NCI-H2227 treated with DMSO at 0.1 percent for 48 hours (cell line): ENCODE measurements at regions not wholly inside any gene's neighbourhood (a gene's known extent, or its start where the extent isn't known, plus 50 kb on each side); places are given as distances from the start of the nearest gene placed in this dataset.
A peak's percentile ranks its signal among the peaks of the same experiment; 100 is the strongest.
"Not testable (repeated sequence)": the region's sequence is repeated elsewhere in the genome, so short reads cannot be mapped to it uniquely, and the experiment has no call there.

Experiments
- DNase-seq: peaks from one replicate; lab custom pipeline; 2025; lab: John Stamatoyannopoulos, UW

- no peak for DNase-seq
Observed at GRCh38 chr3:150300852-150301517, 107.1 kb upstream of the TSC22D2 start.

DNA sequence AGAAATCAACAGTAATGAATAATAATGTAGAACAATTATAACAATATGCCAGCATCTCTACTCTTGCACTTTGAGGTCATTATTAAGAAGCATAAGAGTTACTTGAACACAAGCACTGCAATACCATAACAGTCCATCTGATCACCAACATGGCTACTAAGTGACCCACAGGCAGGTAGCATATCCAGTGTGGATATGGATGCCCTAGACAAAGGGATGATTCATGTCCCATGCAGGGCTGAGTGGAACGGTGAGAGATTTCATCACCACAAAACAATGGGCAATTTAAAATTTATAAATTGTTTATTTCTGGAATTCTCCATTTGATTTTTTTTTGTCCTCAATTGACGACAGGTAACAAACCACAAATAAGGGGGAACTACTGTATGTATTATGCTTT is 107.7 kb upstream of the TSC22D2 start:
- DNase-seq = no peak

GRCh38 chr3:150299201-150299600 is 108.9 kb upstream of the TSC22D2 start:
- no peak for DNase-seq

DNA sequence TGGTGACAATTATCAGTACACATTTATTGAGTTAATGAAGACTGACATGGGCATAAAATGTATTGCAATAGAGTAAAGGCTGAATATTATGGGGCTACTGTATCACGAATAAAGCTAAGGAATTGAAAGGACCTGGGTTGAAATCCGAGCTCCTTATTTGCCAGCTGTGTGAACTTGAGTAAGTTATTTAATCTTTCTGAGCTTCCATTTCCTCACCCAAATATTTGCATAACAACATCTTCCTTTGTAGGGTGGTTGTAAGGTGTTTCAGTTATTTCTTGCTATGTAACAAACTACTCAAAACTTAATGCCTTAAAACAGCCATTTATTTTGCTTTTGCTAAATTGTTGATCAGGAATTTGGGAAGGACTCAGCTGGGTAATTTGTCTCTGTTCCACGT is 111.1 kb upstream of the TSC22D2 start:
- no peak for DNase-seq

DNA sequence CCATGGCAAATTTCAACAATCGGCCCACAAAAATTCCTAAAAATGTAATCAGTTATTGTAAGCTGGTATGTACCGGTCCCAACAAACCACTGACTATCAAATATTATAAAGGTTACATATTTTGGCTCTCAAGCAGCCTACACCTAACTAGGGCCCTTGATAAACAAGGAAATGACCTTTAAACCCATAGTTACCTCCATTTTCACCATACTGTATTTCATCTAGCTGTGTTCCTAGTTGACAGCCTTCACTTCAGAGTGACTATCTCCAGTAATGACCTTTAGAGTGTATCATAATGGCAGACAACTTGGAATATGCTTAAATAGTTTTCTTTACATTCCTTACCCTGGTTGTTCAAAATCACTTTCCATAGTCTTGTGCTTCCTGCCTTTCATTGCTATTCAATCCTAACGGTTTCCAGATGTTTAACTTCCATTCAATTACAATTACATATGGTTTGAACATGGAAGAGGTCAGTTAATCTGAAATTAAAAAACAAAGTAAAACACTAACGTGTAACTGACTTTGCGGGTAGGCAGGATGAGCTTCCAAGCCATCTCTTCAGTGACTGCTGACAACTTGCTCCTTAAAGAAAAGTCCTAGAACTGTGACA is 111.9 kb upstream of the TSC22D2 start:
- DNase-seq = no peak

GRCh38 chr3:150293401-150294001 is 114.6 kb upstream of the TSC22D2 start:
- no peak for DNase-seq

DNA sequence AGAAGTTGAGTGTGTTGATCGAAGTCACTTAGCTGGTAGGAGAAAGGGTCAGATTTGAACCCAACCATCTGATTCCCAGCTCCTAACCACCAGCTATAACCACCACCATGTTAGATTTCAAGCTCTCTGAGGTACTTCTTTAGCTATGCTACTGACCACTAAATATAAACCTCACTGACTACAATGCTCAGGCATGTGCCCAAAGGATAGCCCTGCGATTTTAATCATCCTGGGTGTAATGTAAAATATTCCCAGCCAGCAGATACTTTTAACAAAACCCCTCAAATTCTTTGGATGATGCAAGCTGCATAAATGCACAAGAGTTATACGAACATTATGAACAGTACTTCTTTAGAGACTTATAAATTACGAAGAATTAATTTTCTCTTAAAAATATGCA is 115.2 kb upstream of the TSC22D2 start:
- DNase-seq = no peak

DNA sequence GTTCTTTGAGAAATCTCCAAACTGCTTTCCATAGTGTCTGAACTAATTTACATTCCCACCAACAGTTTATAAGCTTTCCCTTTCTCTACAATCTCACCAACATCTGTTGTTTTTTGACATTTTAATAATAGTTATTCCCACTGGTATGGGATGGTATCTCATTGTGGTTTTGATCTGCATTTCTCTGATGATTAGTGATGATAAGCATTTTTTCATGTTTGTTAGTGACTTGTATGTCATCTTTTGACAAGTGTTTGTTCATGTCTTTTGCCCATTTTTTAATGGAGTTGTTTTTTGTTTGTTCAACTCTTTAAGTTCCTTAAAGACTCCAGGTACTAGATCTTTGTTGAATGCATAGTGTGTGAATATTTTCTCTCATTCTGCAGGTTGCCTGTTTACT is 116.6 kb upstream of the TSC22D2 start:
- DNase-seq = no peak

- DNase-seq = peak; percentile 7
Observed at GRCh38 chr3:150286390-150287147, 121.5 kb upstream of the TSC22D2 start.

DNA sequence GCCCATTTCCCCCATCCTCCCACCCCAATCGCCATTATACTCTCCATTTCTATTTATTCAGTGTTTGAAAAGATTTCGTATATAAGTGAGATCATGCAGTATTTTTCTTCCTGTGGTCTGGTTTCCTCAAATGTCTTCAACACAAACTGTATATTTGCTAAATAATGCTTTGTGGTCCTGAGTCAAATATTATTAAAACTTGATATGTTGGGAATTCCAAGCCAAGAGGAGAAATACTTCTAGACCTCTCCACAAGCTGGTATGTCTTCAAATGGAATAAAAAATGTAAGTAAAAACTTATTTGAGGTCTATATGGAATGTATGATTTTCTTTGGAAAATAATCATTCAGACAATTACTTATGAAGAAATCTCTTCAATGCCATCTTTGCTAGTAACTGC is 122.5 kb upstream of the TSC22D2 start:
- DNase-seq = no peak

DNA sequence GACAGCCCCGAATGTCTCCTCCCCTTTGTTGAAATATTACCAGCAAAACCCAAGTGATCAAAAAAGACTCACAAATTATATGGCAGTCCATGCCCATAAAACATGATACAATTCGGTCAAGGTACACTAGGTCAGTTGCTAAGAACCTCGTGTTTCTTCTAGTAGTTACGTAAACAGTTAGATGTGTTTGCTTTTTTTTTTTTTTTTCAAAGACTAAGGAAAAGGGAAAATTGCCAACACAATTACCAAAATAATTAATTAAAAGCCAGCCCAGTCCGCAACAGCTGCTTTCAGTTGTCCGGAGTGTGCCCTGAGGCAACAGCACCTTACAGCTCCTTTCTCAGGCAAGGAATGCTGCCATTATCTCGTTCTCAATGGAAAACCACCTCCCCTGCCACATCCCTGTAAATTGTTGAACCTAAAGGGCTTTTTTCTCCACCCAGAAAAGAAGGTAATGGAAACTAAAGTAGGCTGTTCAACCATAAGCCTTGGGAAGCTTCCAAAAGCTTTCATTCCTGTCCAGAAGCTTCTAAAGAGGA is 129.2 kb upstream of the TSC22D2 start:
- DNase-seq = no peak

DNA sequence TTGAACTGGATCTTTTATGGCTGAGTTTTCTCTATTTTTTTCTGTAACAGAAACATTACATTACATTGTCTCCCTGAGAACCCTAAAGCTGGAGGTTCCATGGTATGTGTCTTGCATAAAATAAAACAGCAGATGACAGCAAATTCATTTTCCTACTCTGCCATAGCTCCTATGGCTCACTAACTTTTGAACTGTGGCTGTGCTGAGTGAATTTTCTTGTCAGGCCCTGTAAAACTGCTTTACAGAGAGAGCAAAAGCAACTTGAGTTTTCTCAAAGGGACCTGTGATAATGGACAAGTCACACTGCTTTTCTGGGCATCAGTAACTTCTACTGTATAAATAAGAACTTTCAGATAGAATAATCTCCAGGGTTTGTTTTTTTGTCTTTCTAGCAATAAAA is 129.9 kb upstream of the TSC22D2 start:
- DNase-seq = no peak

DNA sequence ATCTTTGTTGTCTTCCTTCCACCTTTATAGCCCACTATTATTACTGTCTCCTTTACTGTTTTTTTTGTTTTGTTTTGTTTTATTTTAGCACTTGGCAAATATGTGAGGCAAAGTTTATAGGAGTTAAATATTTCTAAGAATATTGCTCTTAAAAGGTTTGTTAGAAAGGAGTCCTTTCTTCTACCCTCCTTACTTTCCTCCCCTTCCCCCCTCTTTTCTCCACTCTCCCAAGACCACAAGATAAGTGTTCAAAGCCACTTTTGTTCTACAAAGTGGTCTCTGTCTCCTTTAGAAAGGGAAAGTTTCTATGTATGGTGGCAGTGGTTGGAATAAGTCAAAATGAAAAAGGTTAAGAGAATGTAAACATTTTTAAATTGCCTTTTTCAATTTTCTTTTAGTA is 130.7 kb upstream of the TSC22D2 start:
- no peak for DNase-seq

- DNase-seq = no peak
Observed at GRCh38 chr3:150275941-150276340, 132.2 kb upstream of the TSC22D2 start.

DNA sequence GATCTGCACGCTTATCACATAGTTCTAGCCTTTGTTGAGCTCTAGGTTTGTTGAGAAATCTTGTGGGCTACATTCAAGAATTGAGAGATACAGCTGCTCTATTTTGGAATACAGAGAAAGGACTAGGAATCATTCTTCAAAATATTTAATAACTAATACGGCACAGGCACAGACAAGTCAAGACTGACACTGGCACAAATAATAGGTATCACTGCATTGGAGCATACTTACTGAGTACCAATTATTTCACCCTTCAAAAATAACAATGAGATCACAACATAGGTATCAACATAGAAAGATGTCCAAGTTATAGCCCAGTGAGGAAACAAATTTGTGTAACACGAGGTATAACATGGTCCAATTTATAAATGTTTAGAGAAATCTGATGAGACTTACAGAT is 133.7 kb upstream of the TSC22D2 start:
- no peak for DNase-seq

- DNase-seq = no peak
Observed at GRCh38 chr3:150273396-150273795, 134.7 kb upstream of the TSC22D2 start.

GRCh38 chr3:150271591-150271960 is 136.5 kb upstream of the TSC22D2 start:
- no peak for DNase-seq

DNA sequence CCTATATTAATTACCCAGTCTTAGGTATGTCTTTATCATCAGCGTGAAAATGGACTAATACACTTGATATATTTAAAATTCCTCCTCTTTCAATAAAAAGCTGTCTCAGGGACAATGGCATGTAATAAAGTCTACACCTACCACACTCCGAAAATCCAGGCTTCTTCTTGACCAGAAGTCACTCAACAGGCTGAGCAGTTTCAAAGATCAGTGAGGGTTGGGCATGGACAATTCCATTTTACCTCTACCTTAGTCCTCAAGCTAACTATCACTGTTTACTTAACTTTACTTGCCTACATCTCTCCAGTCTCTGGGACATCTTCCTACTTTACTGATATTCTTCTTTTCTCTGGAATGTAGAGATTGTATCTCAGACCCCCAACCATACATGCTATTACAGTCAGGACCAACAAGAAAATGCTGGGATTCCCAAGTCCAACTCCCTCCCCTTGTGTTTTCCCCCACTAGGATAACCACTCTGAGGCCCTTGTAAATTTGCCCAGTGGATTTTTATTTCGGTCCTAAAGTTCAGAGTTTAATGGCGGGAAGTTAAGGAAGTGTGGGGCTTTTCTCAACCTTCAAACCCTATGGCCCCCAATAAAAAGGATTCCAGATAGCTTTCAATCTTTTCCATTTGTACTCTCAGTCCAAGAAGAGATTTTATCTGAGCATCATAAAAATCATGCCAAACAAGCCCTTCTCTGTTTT is 137.1 kb upstream of the TSC22D2 start:
- no peak for DNase-seq

GRCh38 chr3:150270444-150270843 is 137.7 kb upstream of the TSC22D2 start:
- not testable (repeated sequence) for DNase-seq

GRCh38 chr3:150269526-150269925 is 138.6 kb upstream of the TSC22D2 start:
- no peak for DNase-seq

DNA sequence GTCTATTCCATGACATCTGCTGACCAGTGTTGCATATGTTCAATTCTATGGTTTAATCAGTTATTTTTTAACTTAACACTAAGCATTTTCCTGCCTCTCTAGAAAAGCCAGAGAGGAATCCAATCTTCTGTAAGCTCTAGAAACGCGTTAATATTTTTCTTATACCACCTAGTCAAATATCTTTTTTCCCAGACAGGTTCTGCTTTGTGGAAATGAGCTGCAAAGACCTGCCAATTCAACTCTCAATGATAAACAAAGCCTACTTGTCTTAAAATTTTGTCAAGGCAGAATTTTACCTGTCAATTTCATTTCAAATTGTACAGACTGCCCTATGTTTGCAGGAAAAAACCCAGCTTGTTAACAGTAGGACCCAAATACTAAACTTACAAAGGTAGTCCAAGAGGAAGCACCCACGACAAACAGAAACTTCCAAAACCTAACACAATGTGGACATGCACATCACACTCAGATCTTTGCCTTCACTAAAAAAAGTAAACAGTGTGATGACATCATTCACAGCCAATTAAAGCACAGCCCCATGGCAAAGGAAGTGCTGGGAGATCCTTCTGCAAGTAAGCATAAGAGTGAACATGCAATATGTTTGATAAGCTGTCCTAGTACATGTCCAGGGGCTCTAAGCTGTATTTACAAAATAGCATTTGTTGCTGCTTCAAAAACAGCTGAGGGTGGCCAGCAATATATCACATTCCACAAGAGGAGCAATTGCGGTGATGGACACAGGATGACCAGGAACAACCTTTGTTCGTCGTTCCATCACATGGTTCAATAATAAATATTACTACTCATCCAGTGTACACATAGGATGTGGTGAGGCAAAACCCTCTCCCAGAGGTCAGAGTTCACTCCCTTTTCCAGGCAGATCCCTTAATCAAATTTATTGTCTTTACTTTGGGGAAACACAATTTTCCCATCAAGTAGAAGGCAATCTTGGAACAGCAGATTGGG is 139.4 kb upstream of the TSC22D2 start:
- no peak for DNase-seq
